ENCODE measurements at regions not wholly inside any gene's neighbourhood (a gene's known extent, or its start where the extent isn't known, plus 50 kb on each side); places are given as distances from the start of the nearest gene placed in this dataset.

DNA sequence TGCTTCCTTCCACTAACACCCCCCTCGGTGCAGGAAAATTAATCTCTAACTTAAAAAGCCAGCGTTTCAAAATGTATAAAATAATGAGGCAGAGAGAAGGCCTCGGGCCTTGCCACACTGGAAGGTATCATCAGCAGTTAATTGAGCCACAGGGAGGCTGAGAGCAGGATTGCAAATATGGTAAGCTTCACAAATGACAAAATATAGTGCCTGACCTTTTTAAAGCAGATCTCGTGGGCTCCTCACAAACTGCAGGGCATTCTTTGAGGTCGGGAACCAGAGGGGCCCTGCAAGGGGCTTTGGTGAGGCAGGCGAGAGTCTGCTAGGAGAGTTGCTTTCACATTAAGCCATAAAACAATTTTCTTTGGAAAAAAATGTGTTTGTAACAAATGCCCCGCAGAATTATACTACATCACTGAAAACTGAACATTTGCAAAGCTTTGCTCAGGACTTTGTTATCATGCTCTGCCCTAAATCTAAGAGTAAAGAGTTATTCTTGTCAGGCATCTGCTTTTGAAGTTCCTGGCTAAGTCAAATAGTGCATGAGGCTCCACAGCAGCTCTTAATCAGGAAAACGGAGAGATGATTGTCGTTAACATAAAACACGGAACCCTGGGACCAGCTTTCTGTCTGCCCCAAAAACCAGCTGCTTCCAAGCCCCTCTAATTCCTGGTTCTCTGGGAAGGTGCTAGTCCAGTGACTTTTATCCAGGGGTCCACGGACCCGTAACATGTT lies 61.4 kb upstream of the SYT13 start:
- DNase-seq (ENCODE audit: low spot score): no peak

DNA sequence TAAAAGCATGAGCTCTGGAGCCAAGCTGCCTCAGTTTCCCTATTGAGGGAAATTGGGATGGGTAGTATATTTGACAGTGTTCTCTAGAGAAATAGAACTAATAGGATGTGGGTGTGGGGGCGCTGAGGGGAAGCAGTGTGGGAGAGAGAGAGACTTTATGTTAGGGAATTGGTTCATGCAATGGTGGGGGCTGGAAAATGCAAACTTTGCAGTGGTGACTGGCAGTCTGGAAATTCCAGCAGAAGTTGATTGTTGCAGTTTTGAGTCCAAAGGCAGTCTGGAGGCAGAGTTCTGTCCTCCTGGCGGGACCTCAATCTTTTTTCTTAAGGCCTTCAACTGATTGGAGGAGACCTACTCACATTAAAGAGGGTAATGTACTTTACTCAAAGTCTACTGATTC lies 59.4 kb upstream of the SYT13 start:
- DNase-seq (ENCODE audit: low spot score): no peak

DNA sequence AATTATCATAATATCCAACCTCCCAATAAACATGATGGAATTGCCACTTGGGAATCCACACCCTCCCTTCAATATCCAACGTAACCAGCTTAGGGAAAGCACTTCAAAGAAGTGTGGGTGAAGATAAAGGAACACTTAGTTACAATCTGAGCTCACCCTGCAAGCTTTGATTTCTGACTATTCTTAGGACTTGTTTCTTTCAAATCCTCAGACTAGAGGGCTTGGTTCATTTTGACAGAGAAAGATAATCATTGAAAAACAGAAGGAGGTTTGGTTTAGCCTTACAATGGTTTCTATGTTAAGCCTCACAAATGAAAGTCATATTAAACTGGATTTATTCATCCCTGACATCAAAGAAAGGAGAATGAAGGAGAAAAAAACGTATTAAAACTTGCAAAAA lies 57.9 kb upstream of the SYT13 start:
- DNase-seq (ENCODE audit: low spot score): no peak

GRCh38 chr11:45343444-45343843 lies 57.3 kb upstream of the SYT13 start:
- DNase-seq (ENCODE audit: low spot score): no peak

- no peak for DNase-seq (ENCODE audit: low spot score)
Observed at GRCh38 chr11:45341372-45341771, 55.2 kb upstream of the SYT13 start.

DNA sequence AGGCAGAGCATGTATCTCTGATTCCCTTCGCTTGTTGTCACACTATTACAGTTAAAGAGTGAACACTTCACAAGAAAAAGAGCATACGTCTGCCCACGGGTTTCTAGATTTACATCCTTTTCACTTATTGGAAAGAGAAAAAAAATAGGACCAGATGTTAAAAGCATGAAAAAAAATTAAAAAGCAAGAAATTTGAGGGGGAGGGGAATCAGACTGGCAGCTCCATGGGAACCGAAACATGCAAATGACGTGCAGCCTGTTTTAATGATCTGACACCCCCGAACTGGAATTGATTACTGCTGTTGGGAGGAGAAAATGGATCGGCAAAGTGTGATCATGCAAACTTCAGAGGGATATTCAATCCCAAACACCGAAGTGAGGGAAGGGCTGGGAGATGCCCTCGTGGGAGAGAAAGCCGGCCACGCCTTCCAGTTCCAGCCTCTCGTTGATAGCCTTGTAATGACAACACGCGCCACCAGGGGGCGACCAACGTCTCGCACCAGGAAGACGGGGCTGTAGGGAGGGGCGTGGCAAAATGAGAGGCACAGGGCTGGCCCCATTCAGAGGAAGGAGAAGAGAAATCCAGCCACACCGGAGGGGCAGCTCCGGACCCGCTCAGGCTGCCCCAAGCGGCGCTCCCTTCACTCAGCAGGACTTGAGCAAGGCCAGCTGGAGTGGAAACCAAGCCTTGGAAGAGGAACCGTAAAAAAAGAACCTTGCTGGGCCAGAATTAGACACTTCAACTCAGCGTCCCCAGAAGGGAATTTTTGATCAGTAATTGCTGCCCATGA lies 53.8 kb upstream of the SYT13 start:
- DNase-seq (ENCODE audit: low spot score): peak; percentile 85

- no peak for DNase-seq (ENCODE audit: low spot score)
Observed at GRCh38 chr11:45337583-45338360, 51.6 kb upstream of the SYT13 start.

GRCh38 chr11:45336136-45336535 lies 50.0 kb upstream of the SYT13 start:
- DNase-seq (ENCODE audit: low spot score): no peak

Data from pons (tissue), 1 donor.